ENCODE measurements at regions not wholly inside any gene's neighbourhood (a gene's known extent, or its start where the extent isn't known, plus 50 kb on each side); places are given as distances from the start of the nearest gene placed in this dataset.

DNA sequence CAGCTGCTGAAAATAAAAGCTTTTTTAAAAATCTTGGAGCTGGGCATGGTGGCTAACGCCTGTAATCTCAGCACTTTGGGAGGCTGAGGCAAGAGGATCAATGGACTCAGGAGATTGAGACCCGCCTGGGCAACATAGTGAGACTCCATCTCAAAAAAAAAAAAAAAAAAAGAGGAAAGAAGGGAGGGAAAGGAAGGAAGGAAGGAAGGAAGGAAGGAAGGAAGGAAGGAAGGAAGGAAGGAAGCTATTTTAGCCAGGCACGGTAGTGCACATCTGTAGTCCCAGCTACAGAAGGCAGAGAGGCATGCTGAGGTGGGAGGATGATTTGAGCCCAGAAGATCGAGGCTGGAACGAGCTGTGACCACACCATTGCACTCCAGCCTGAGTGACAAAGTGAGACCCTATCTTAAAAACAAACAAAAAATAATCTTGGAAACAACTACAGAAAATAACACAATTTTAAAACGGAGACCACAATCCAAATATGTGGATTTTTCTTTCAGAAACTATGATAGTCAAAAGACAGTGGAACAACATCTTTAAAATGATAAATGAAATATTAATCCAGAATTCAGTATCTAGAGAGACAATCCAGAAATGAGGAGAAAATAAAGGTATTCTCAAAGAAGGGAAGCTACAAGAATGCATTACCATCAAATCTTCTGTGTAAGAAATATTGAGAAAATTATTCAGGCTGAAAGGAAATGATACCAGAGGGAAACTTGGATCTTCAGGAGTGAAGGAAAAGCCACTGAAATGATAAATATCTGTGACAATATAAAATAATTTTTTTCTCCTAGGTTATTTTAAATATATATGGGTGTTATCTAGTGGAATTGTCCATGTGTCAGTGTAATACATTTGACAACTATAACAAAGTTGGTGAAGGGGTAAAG lies 182.0 kb downstream of the GPX5 start:
- no peak for DNase-seq (ENCODE audit: low spot score)

GRCh38 chr6:28709478-28710349 lies 184.0 kb downstream of the GPX5 start:
- DNase-seq (ENCODE audit: low spot score): no peak

- DNase-seq (ENCODE audit: low spot score): no peak
These were observed 184.9 kb downstream of the GPX5 start for GRCh38 chr6:28710466-28711191.

DNA sequence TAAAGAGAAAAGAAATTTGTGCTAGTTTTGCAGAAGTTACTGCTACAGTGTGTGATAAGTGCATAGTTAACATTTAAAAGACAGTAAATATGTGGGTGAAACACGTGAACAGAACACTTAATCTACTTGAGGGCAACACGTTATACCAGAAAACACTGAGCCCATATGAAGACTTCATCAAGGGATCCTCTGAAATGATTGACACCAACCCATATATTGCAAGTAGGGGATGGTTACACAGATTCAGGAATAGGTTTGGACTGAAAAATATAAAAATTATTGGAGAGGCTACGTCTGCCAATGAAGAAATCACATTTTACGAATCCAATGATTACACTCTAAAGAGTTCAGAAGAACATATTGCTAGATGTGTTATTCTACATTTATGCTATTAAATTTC lies 185.6 kb downstream of the GPX5 start:
- DNase-seq (ENCODE audit: low spot score): no peak

- DNase-seq (ENCODE audit: low spot score): no peak
These were observed 186.2 kb downstream of the GPX5 start for GRCh38 chr6:28711788-28712341.

DNA sequence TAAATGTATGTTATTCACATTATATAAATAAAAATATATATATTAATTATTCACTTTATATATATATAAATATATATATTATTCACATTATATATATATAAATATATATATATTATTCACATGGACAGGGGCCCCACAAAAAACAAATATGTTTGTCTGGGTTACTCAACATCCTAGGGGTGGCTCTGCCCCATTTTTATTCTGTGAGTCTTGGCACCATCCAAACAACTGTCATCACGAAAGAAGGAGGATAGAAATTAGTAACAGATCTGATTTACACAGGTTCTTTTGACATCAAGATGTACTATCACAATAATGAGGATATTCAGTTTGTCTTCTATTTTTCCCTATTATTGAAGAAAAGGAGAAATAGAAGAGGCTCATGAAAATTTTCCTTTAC lies 187.3 kb downstream of the GPX5 start:
- DNase-seq (ENCODE audit: low spot score): no peak

DNA sequence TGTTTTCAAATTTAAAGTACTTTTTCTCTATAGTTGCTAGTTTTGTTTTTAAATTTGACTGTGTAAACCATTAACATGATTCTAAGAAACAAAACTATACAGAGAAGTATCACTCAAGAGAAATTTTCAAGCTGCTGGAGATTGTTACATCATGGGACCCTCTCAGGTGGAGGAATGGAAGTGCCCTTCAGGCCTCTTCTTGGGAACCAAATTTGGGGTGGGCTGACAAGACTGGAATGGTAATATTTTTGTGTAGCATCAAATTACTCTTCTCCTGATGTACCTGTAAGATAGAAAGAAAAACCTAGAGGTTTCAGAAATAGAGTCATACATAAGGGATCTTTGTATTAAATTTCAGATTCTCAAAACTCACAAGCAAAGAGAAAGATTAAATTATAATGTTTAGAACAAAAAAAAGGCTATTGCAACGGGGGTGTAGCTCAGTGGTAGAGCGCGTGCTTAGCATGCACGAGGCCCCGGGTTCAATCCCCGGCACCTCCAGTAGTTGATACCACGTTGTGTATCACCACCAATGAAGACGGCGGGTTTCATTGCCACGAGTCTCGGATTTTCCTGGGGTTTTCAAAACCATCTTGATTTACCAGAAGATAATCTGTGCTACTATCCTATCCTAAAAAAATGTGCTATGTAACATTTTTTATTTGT lies 193.7 kb downstream of the GPX5 start:
- DNase-seq (ENCODE audit: low spot score): no peak

DNA sequence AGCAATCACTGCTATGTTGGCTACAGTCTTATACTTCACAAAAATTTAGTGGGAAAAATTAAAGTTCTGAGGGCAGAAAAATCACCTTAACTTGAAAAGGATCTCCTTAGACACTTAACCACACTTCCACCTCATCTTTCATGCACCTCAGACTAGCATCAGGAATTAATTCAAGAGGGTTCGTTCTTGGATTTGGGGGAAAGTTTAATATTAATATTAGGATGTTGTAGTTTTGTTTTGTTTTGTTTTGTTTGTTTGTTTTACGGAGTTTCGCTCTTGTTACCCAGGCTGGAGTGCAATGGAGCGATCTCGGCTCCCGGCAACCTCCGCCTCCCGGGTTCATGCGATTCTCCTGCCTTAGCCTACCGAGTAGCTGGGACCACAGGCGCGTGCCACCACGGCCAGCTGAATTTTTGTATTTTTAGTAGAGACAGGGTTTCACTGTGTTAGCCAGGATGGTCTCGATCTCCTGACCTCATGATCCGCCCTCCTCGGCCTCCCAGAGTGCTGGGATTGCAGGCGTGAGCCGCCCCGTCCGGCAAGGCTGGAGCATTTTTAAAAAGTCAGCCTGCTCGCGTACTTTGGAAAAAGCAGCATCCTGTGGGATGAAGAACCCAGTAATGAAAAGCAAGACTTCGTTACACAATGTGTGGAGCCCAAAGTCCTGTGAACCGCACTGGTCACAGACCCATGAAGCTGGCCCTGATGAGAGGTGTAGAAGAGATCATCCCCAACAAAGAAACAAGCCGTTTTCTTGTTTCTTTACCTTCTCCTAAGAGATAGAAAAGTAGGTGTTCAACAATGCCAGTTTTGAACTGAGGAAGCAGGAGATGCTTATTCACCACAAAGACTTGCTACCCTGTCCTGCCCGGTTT lies 194.9 kb downstream of the GPX5 start:
- DNase-seq (ENCODE audit: low spot score): no peak

DNA sequence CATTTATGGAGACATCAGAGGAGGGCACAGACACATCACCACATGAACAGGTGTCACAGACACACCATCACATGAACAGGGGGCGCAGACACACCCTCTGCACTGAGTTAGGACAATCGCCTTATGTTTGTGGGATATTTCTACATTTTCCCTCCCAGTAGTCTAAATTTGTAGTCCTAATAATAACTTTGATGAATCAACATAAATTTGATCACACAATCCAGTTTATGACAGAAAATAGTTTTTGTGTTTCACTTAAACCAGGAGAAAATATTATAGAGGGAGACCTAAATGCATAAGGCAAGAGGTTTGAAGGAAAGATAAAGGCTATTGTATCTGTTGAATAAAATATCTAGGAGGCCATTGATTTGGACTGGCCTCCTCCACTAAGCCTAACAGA lies 195.7 kb downstream of the GPX5 start:
- DNase-seq (ENCODE audit: low spot score): no peak

- DNase-seq (ENCODE audit: low spot score): no peak
These were observed 198.7 kb downstream of the GPX5 start for GRCh38 chr6:28724395-28724794.

DNA sequence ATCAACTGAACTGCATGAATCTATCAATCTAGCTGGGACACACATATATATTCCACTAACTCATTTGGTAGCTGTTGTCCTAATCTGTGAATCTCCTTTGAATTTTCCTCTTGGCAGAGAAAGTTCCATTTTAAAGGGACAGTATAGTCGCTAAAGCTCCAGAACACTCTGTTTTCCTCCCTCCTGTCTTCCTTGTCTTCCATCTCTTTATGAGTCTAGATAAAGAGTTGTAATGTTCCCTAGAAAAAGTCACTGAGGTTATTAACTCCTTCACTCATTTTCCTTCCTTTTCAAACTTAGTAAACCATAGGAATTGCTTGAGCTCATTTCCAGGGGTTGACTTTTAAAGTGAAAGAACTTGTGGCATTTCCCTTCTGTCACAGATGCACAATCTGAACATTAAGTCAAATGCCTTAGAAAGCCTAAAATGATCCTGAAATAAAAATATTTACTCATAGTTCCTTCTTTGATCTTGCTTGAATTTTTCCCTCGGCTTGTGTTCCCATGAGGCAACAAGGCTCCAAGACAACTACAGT lies 198.4 kb downstream of the TRIM27 start:
- DNase-seq (ENCODE audit: low spot score): no peak

GRCh38 chr6:28725890-28726348 lies 197.9 kb downstream of the TRIM27 start:
- no peak for DNase-seq (ENCODE audit: low spot score)

DNA sequence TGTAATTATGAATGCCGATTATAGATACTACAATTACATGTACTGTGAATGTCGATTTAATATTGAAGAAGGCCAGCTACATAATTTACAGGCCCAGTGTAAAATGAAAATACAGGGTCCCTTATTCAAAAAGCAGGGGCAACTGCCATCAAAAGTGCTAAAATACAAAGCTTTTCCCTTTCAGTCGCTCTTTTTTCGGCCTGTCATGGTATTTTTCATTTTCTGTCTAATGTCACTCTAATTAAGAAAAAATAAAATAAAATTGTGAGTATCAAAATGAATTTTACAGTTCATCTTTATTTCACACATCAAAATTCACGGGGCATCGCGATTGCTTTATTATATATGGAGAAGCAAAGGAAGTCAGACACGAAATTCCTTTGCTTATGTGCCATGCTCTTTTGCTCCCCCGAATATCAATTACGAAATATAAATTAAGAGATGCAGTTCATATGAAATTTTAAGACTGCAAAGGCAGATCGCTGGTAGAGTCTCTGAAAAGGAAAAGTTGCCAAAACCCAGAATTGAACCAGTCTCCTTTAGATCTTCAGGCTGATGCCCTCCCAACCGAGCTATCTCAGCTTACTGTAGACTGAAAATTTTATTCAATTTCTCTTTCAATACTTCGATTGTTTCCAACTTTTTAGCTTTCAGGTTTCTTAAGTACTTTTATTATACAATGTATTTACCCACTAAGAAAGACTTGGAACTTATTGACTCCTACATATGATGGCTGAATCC lies 197.0 kb downstream of the TRIM27 start:
- no peak for DNase-seq (ENCODE audit: low spot score)

DNA sequence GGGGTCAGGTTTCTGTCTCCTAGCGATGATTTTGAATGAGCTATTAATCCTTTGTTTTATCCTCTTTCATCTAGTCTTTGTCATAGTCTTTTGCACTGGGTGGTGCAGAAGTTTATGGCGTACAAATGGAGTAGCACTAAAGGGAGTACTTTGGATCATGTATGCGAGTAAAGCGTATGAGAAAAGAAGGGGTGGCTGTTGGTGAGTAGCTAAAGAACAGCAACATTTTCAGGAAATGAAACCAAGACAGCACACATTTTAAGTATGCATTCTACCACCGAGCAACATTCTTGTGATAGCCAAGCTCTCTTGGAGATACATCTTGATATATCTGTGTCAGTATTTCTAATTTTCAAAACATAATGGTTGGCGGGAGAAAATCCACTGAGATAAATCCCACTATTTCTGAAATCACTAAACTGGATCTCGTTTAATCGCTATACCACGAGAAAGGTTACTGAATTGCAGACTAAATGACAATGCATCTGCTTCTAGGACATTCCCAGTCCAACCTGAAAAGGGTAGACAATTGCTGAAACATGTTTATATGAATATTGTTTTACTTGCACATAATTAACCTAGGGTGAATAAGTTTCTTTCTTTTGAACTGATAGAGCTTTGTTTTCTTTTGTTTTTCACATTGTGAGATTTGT lies 196.1 kb downstream of the TRIM27 start:
- no peak for DNase-seq (ENCODE audit: low spot score)

- no peak for DNase-seq (ENCODE audit: low spot score)
These were observed 194.0 kb downstream of the TRIM27 start for GRCh38 chr6:28729501-28730402.

GRCh38 chr6:28732052-28732451 lies 191.7 kb downstream of the TRIM27 start:
- no peak for DNase-seq (ENCODE audit: low spot score)

DNA sequence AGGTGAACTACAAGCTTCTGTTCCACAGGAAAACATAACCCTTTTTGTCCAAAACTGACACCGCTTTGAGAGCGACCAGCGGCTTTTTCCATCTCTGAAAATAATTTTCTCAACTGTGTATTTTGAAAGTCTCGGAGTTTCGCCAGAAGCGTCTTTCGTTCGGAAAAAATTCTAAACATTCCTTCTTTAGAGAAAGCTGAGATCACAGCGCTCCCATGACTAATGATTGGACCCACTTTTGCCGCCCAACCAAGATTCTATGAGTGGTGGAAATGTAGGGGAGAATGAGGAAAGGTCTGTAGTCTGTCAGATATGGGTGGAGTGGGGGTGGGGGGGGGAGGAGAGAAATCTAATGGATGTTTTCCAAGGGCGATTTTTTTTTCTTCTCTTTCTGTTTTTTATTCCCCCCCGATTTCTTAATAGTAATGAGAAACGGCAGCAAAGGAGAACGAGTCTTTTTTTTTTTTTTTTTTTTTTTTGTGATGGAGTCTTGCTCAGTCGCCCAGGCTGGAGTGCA lies 189.3 kb downstream of the TRIM27 start:
- DNase-seq (ENCODE audit: low spot score): no peak

DNA sequence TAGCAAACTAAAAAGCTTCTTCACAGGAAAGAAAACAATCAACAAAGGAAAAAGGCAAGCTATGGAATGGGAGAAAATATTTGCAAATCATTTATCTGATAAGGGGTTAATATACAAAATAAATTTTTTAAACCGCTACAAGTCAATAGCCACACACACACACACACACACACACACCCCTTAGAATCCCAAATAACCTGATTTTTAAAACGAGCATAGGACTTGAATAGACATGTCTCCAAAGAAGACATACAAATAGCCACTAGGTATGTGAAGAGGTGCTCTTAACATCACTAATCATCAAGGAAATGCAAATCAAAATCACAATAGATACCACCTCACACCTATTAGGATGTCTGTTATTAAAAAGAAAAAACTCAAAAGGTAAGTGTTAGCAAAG lies 187.7 kb downstream of the TRIM27 start:
- DNase-seq (ENCODE audit: low spot score): no peak

All from D341Med (cell line).